HG03558 (cell line): ENCODE measurements at regions not wholly inside any gene's neighbourhood (a gene's known extent, or its start where the extent isn't known, plus 50 kb on each side); places are given as distances from the start of the nearest gene placed in this dataset.
"Not testable (repeated sequence)": the region's sequence is repeated elsewhere in the genome, so short reads cannot be mapped to it uniquely, and the experiment has no call there.

Source experiments
- ATAC-seq: cut with Tn5 transposase; IDR thresholded peaks from one replicate; pipeline ENCODE4 v1.9.1; 2021; ENCODE audit warnings: moderate number of reproducible peaks; ENCODE audit not compliant: unreplicated experiment; ENCODE audit errors: extremely low read depth

GRCh38 chr3:35849496-35849895 lies 210.2 kb downstream of the ARPP21 start:
- ATAC-seq: no peak

DNA sequence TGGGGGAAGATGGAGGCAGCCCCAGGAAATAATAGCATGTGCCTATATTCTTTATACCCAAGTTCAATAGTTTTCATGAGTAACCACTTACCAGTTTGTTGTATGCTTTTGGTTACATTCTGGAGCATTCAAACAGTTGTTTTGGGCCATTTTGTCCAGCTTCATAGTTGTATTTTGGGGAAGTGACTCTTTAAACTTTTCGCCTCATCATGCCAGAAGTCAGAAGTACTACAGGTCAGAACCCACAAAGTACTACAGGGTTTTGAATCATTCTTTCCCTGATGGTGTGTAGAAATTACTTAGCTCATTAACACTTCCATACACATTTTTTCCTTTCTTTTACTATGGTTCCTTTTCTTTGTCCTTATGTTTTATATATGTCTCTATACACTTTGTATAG lies 210.6 kb downstream of the ARPP21 start:
- no peak for ATAC-seq

DNA sequence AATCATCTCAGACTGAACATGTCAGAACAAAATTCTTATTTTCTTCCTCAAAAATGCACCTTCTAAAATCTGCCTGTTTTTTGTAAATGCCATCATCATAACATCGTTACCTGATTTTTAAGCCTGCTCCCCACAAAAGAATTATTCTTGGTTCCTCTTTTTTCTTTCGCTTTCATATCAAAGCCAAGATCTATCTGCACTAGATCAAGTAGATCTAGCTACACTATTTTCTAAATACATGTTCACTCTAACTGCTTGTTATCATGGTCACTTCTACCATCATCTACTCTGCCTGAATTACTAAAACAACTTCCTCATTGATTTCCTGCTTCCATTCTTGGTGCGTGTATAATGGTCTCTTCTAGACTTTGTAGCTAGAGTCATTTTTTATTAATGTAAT lies 217.7 kb downstream of the ARPP21 start:
- ATAC-seq: peak; percentile 87

GRCh38 chr3:35862057-35862456 lies 222.7 kb downstream of the ARPP21 start:
- ATAC-seq: no peak

DNA sequence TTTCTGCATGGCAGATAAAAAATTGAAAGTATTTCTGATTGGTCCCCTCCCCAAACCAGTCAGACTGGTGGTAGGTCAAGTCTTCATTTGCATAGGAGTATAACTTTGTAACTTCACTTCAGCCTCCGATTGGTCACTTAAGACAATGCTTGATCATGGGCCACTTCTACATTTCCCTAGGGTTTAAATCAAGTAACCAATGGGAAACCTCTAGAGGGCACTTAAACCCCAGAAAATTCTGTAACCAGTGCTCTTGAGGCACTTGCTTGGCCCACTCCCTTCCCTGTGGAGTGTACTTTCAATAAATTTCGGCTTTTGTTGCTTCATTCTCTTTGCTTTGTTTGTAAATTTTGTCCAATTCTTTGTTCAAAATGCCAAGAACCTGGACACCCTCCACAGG lies 225.5 kb downstream of the ARPP21 start:
- no peak for ATAC-seq

DNA sequence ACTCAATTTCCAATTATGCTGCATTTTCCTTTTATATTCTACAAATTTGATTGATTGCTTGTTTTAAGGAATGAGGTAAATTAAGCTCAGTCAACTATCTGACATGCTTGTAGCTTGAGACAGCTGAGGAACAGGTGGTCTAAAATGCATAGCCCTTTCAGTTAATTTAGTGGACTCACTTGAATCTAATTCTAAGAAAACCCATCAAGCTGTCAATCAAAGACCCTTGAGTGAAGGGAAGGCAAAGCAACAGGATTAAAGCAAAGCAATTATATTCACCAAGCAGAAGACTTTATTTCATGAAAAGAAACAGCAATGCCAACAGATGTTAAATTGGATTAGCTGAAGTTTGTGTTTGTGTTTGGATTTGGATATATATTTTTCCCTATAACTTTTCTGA lies 228.5 kb downstream of the ARPP21 start:
- ATAC-seq: no peak

DNA sequence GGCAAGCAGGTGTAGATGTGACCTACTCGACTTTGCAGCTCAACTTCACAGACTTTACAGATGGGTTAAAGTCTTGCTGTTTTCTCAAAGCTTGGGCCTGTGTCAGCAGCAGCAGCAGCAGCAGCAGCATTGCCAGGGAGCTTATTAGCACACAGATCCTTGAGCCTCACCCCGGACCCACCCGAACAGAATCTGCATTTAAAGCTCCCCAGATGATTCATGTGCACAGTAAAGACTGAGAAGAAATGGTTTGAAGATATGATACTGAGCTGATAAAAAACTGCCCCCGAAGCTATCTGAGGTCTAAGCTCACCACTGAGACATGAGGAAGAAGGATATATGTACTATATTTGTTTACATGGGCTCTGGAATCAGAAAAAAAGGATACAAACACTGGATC lies 231.7 kb downstream of the ARPP21 start:
- no peak for ATAC-seq

DNA sequence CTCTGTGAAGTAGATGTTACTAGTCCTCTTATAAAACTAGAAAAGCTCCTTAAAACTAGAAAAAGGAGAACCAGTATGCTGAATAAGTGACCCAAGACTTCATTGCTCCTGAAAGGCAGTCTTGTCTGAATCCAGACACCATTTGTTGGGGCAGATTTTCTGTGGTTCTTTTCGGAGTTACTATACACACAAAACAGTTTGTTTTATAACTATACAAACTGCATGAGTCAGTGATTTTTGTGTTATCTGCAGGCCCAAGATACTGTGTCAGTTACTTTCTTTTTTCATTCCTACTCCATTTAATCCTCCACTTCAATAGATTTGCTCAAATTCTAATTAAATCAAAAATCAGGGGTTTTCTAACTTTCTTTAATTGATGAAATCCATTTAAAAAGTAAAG lies 244.6 kb downstream of the ARPP21 start:
- no peak for ATAC-seq

DNA sequence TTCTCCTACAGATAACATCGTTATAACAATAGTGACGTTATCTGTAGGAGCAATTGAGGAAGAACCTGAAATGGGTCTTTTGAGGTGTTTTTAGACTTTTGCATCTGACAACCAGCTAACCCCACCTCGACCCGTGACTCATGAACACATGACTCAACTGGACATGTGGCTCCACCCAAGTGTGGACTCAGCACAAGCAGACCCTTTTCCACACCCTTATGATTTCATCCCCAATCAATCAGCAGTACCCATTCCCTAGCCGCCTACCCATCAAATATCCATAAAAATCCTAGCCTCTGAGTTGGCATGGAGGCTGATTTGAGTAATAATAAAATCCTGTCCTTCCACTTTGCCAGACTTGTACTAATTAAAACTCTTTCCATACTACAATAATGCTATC lies 255.4 kb downstream of the ARPP21 start:
- ATAC-seq: no peak

DNA sequence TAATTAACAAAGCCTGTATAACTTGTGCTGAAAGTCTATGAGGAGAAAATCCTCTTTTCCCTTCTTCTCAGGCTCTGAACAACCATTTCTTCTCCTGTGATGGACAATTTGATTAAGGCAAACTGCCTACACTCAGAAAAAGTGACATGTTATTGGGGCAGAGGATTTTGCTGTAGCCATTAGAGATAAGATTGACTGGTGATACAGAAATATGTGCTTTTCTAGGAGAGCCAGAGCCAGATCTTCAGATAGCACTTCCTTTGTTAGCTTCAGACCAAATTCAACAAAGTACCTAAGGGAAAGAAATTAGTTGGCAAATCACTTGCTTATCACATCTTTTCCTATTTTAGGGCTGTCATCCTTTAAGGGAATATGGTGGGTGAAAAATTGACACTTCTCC lies 259.9 kb downstream of the ARPP21 start:
- no peak for ATAC-seq

GRCh38 chr3:35900079-35900478 lies 260.8 kb downstream of the ARPP21 start:
- no peak for ATAC-seq

GRCh38 chr3:35908366-35909232 lies 269.3 kb downstream of the ARPP21 start:
- no peak for ATAC-seq

- ATAC-seq: no peak
Observed at GRCh38 chr3:35919160-35919559, 279.8 kb downstream of the ARPP21 start.

DNA sequence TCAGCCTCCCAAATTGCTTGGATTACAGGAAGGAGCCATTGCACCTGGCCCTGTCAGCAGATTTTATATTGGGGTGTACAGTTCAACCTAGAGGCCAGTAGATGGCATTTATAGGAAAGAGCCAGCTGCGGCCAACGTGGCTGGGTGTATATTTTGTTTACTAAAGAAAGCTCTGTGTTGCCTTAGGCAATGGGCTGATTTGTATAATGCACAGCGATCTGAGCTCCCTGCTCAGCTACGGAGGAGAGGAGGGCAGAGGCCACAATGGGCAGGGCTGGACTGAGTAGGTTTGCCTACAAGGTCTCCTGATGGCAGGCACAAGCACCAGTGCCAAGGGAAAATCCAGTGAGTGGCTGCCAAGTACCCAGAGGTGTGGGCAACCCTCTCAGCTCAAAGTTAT lies 282.4 kb downstream of the ARPP21 start:
- no peak for ATAC-seq

- not testable (repeated sequence) for ATAC-seq
Observed at GRCh38 chr3:35924070-35924469, 284.7 kb downstream of the ARPP21 start.

- no peak for ATAC-seq
Observed at GRCh38 chr3:35927441-35927840, 288.1 kb downstream of the ARPP21 start.

GRCh38 chr3:35929158-35929557 lies 289.8 kb downstream of the ARPP21 start:
- no peak for ATAC-seq

GRCh38 chr3:35931867-35932266 lies 292.5 kb downstream of the ARPP21 start:
- ATAC-seq: no peak

DNA sequence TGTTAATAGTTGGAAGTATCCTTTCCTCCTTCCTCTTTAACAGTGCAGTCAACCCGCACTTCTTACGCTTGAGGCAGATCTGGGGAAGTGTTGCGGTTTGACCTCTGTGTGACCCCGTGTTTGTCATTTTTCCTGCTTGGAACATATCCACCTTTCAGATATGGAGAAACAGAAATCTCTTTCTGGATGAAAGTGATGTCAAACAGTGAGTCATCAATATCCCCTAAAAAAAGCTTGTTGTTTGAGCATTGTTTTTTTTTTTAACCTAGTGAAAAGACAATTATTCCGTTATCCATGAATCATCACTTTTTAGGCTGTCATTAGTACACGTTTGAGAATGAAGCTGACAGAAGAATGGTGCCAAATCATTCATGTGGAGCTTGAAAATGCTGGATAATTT lies 293.7 kb downstream of the ARPP21 start:
- ATAC-seq: no peak

- no peak for ATAC-seq
Observed at GRCh38 chr3:35936571-35936970, 297.2 kb downstream of the ARPP21 start.

DNA sequence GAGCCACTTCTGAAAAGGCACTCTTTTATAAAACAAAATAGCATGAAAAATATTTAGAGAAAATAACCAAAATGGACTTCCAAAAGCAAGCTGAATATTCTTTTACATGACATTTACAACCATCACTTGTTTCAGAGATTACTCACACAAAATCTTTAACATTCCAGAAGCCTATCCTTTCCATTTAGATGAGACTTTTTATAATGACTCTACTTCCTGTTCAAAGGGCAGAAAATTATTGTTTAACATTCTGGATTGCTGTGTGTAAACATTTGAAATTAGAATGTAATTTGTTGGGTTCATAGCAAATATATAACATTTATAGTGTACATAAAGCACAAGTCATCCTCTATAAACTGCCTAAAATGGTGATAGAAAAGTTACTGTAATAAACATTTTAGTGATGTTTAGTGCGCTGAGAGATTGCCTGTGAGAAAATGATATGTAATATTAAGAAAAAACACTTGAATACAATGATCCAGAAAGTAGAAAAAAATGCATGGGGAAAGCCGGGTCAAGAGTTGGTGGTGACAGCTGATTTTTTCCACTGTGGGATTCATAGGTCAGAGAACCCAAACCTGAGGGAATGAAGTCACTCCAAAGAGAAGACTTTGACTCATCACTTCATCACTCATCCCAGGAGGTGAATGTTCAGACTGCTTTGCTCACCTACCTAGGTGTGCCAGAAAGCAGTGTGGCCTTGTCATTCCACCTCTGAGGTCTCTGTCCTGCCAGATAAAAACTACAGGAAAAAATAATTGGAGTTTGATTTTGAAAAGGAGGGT lies 305.8 kb downstream of the ARPP21 start:
- ATAC-seq: no peak
